ENCODE measurements at regions not wholly inside any gene's neighbourhood (a gene's known extent, or its start where the extent isn't known, plus 50 kb on each side); places are given as distances from the start of the nearest gene placed in this dataset.

DNA sequence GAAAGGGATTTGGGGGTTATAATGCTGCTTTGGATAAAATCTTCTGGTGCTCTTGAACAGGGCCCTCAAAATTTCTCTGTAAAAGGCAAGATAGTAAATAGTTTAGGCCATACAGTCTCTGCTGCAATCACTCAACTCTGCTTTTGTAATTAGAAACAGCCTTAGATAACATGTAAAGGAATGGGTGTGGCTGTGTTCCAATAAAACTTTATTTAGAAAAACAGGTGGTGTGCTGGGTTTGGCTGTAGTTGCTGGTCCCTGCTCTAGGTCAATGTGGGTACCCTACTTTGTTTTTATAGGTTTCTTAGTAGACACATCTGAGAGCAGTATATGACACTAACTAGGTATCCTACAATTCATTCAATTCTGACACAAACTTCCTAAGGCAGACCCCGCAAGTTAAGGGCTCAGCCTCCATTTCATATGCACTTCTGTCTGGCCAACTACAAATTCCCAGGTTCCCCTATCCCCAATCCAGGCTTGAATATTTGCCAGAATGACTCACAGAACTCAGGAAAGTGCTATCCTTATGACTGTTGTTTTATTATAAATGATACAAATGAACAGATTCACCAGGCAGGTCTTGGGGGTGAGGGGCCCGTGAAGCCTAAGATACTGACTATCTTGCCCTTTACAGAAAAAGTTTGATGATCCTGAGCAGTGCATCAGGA lies 349.9 kb downstream of the RPS24 start:
- DNase-seq (ENCODE audit: extremely low read depth in 1 of 2, low read depth in 1 of 2), result no peak

DNA sequence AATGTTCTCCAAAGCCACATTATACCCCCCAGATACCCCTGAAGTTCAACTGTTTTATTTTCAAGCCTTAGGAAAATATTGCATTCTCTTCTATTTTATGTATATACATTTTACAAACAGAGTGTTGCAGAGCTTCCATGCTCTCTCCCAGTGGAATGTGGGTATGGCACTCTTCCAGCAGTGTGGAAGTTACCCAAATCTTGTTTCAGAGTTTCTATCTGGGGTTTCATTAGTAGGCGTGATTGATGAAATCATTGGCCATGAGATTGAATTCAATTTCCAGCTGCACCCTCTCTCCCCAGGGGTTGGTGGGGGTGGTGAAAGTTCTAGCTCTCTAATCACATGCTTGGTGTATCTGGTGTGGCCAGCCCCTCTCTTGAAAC lies 350.4 kb downstream of the RPS24 start:
- no peak for DNase-seq (ENCODE audit: extremely low read depth in 1 of 2, low read depth in 1 of 2)

DNA sequence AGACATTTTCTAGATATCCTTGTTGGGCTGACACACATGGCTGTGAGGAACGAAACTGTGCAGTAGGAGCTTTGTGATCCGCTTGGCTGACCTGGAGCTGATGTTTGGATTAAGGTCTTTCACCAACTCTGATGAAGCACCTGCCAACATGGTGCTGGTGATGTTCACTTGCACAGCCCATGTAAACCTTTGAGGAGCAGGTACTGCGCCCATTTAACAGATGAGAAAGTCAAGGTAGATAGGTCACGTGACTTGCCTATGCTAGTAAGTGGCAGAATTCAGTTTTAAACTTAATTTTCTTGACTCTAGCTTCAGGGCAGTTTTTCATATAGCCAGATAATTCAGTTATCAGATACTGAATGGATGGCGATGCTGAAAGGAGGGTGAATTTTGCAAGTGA lies 351.9 kb downstream of the RPS24 start:
- DNase-seq (ENCODE audit: extremely low read depth in 1 of 2, low read depth in 1 of 2), result no peak

DNA sequence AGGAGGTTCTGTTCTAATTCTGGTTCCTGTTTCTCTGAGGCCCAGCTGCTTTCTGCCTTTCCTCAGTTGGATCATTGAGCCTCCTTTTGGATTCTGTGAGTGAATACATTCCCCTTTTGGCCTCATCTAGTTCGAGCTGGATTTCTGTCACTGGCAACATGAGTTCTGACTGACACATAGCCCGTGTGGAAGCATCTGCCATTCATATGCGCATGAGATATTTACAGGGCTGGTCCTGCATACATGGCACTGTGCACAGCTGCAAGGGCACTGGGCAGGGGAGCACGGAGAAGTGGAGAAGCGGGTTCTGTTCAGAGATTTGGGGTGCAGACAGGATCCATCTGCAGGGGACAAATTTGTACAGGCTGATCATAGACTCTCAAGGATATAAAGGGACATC lies 352.8 kb downstream of the RPS24 start:
- DNase-seq (ENCODE audit: extremely low read depth in 1 of 2, low read depth in 1 of 2), result no peak

DNA sequence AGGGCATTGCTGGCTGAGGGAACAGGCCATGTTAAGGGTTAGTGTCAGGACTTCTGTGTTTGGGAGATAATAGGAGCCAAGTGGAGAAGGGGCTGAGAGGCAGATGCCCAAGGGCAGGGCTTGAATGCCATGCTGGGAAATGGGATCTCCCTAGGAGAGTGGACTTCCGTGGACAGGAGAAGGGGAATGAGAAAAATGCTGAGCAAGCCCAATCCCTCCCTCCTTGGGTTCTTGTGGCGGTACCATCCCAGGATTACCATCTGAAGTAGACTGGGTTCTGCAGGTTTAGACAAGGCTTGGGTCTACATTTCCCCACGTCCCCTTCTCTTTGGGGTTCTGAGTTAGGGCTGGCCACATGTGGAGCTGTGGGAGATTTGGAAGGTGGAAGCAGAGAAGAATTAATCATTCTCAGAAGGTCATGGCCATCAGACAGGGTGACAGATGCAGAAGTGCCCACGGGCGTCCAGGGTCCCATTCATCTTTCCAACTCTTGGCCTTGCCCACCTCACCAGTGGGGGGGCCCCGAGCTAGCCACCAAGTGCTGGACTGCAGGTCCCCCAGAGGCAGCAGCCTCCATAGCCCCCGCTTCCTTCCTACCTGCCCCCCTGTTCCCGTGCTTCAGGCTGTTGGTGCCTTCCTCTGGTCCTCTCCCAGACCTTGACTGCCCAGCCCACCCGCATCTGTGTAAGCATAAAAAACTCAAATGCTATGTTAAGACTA lies 354.8 kb downstream of the RPS24 start:
- no peak for DNase-seq (ENCODE audit: extremely low read depth in 1 of 2, low read depth in 1 of 2)

DNA sequence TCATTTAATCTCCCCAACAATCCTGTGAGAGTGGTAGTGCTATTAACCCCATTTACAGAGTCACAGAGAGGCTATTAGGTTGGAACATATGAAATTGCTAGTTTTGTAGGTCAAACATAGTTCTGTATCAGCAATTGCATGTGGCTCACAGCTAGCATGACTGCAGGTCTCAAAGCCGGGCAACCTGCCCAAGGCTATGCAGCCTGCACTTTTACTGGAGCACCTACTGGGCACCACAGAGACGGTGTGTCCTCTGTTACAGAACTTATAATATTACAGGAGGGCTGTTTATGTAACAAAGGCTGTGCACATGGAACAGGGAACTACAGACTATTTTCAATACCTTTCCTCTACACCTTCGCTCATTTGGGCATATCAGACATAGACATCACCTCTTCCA lies 355.8 kb downstream of the RPS24 start:
- DNase-seq (ENCODE audit: extremely low read depth in 1 of 2, low read depth in 1 of 2), result no peak

DNA sequence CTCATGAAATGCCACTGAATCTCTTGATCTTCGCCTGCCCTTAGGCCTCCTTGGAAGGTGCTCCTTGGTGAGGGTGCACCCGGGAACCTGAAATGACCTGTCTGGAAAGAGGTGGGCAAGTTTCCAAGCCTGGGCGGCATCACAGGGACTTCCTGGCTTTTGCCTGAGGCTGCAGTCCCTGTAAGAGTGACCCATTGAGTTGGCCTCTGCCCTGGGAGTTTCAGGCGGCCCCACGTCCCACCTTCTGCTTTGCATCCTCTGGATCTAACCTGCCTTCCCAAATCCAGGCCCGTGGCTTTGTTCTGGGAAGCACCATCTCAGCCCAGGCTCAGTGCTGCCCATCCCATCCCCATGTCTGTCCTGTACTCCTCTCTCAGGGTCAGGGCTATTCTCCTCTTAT lies 356.4 kb downstream of the RPS24 start:
- DNase-seq (ENCODE audit: extremely low read depth in 1 of 2, low read depth in 1 of 2), result no peak

DNA sequence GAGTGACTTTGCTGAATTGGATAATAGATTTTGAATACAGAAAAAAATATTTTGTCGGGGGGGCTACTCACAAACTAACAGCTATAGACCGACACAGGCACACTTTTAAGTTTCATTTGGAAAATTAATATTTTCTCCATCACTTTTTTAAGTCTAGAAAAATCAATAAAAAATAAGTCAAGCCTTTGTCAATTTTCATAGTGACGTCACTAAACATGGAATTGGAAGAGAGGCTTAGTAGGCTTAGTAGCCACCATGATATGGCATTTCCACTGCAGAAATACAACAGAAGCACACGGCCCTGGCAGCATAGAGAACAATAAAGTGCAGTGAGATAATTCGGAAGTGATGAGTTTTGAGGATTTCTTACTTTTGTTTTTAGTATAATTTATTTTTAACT lies 357.2 kb downstream of the RPS24 start:
- no peak for DNase-seq (ENCODE audit: extremely low read depth in 1 of 2, low read depth in 1 of 2)

DNA sequence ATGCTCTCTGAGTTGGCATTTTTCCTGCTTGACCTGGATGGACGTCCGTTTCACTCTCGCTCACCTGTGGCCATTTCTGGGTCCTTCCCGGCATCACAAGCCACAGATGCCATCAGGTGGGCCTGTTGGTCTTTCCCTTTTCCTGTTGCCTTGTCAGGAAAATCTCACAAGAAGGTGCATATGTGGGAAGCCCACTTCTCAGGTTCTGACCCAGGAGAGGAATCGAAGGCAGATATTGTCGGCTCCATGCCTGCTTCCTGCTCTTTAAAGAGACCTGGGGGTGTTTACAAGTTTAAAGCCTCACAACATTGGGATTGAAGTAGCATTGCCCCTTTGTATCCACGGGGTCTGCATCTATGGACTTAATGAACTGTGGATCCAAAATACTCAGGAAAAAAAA lies 357.9 kb downstream of the RPS24 start:
- no peak for DNase-seq (ENCODE audit: extremely low read depth in 1 of 2, low read depth in 1 of 2)

DNA sequence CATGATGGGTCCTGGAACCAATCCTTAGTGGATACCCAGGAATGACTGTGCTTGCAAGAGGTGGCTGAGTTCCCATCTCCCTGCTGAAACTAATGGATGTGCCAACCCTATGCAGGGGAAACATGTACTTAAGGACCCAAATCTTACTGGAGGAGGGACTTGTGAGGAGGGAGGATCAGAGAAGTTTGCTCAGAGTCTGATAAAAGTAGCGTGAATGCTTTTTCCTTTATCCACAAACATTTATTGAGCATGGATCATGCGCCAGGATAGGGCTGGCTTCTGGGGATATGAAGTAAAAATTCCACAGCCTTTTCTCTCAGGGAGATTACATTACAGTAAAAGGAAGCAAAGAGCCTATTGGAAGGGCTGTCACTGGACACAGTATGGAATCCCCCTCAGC lies 358.5 kb downstream of the RPS24 start:
- no peak for DNase-seq (ENCODE audit: extremely low read depth in 1 of 2, low read depth in 1 of 2)

DNA sequence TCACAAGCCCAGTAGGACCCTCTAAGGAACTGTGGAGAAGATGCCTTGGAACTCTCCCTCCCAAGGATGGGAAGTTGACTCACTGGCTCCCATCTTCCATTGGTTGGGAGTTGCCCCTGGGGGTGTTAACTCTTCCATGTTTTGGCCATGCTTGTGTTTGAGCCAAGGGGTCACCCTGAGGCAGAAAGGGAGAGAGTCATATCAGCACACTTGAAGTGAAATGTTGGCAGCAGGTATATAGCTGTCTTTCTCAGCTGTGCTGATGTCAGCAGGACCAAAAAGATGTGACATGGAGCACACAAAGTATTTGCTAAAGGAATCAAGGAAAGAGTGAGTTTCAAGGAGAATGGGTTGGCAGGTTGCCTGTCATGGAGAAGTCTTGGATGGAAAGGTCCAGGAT lies 359.4 kb downstream of the RPS24 start:
- no peak for DNase-seq (ENCODE audit: extremely low read depth in 1 of 2, low read depth in 1 of 2)

DNA sequence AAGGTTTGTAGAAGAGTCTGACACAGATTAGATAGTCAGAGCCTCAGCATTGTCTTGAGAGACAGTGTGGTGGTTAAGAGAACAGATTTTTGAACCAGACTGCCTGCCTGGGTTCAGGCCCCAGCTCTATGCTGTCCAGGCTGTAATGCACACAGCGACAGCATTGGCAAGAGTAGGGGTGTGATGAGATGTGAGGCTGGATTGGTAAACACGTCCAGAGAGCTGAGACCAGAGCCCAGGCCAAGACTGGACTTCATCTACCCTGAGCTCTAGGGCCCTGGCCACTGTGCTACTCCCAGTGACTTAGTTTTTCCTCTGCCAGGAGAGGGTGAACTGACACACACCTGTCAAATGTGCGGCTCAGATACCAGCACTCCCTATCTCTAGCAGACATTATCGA lies 360.4 kb downstream of the RPS24 start:
- DNase-seq (ENCODE audit: extremely low read depth in 1 of 2, low read depth in 1 of 2), result no peak

DNA sequence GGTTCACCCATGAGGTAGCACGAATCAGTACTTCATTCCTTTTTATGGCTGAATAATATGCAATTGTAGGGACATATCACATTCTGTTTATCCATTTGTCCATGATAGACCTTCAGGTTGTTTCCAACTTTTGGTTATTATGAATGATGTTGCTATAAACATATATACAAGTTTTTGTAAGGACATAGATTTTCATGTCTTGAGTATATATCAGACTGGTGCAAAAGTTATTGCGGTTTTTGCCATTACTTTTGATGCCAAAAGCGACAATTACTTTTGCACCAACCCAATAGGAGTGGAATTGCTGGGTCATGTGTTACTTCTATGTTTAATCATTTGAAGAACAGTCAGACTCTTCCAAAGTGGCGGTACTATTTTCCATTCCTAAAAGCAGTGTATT lies 361.5 kb downstream of the RPS24 start:
- DNase-seq (ENCODE audit: extremely low read depth in 1 of 2, low read depth in 1 of 2), result no peak

DNA sequence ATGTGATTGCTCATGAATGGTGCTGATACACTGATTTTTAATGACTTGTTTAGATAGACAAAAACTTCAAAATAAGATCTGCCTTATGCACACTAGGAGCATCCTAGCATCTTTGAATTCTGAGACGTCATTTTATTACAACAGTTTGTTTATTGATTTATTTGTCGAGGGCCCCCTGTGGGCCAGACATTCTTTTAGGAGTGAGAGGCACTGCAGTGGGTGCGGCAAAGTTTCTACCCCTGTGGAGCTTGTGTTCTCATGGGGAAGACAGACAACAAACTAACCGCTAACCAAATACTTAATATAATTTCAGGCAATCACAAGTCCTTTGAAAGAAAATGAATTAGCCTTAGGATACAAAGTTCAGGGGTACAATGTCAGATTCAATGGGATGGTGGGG lies 363.1 kb downstream of the RPS24 start:
- no peak for DNase-seq (ENCODE audit: extremely low read depth in 1 of 2, low read depth in 1 of 2)

DNA sequence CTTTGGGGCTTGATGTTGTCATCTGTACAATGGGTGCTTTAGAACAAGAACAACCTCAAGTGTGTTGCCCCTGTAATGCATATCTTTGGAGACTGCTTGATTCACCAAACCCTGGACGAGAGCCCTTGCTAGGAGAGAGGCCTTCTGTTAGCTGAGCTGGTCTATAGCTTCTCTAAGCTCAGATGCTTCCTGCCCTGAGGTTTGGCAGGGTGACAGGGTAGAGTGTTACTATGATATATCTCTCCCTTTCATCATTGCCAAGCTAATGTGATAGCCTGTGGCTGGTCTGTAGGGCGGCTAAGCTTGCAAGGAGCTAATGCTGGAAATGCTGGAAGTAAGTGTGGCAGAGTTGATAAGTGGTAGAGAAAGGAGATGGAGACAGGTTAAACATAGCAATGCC lies 364.1 kb downstream of the RPS24 start:
- no peak for DNase-seq (ENCODE audit: extremely low read depth in 1 of 2, low read depth in 1 of 2)

DNA sequence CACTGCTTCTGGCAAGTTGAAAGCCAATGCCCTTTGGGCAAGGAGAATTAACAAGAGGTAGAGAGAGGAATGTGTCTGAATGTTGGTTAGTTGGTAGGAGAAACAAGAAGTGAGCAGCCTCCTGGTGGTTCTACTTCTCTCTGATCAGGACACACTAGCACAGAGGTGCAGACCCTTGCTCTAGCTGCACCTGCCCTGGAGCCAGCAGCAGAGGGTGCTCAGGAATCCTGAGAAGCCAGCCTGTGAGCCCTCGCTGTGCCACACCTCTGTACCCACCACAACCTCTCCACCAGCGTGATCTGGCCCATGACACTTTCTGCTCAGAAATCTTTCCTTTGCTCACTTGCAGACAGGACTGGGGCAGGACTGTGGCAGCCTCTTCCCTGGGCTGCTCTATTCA lies 364.7 kb downstream of the RPS24 start:
- DNase-seq (ENCODE audit: extremely low read depth in 1 of 2, low read depth in 1 of 2), result no peak

DNA sequence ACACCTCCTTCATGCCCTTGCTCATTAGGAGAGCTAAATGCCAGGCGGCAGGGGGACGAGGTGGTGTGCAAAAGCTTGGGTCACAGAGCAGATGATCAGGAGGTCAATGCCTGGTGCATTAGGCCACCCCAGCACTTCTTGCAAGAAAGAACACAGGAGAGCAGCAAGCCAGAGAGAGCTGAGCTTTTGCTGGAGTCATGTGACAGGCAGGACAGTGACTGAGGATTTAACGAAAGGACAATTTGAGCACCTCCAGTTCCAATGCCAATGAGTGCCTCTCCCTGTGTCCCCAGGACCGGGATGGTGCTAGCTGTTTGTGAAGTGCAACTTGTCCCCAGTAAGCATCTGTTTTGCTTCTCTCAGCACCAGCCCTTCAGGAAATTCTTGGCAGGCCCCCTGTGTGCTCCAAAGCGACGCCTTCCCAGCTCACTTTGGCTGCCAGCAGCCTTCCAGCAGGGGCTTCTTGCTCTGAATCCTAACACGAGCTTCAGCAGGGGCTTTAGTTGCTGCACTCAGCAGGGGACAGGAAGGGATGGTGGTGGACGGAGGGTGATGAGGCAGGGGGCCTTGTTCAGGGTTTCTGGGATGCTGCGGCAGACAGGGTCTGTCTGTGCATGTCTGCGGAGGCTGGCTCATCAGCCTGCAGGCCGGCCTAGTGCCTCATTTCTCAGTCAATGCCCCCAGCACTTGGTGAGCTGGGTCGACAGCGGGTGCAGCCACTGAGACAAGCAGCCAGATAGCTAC lies 368.1 kb downstream of the RPS24 start:
- no peak for DNase-seq (ENCODE audit: extremely low read depth in 1 of 2, low read depth in 1 of 2)

DNA sequence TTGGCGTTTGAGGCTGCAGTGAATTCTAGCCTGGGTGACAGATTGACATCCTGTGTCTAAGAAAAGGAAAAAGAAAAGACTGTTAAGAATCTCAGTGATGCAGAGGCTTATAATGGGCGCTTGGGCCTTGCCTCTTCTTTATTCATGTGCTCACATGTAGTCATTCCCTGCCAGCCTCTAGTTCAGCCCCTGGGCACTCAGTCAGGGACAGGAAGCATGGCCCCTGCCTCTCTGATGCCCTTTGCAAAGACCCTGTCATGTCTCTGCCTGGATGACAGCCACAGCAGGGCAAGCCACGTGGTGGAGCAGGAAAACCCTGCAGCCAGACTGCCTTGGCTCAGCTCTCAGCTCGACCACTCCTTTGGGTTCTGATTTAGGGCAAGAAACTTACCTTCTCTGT lies 368.9 kb downstream of the RPS24 start:
- no peak for DNase-seq (ENCODE audit: extremely low read depth in 1 of 2, low read depth in 1 of 2)

DNA sequence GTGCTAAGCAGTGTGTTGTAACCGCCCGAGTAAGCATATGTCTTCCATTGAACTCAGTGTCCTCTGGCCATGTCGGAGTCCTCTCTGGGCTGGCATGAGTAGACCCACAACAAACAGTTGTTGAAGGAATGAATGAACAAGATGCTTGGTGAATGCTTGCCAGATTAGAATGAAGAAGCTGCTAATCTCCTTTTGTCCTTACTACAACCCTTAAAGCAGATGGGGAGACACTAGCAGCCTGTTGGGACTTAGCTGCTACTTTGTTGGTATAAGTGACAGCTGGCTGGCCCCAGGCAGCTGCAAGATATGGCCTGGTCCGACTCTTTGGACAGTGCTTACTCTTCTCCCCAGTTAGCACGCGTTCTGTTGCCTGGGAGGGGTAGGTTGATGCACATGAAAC lies 370.1 kb downstream of the RPS24 start:
- no peak for DNase-seq (ENCODE audit: extremely low read depth in 1 of 2, low read depth in 1 of 2)

DNA sequence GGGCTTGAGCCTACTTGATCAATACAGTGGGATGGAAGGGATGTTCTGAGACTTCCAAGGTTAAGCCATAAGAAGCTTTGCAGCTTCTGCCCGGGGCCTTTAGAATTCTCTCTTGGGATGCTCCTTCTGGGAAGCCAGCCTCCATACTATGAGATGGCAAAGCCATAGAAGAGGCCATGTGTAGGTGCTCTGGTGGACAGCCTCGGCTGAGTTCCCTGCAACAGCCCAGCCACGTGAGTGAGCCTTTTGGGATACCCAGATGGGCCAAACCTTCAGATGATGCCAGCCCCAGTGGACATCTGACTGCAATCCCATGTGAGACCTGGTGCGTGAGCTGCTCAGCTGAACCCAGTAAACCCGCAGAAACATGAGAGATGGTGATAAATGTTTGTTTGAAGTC lies 370.6 kb downstream of the RPS24 start:
- no peak for DNase-seq (ENCODE audit: extremely low read depth in 1 of 2, low read depth in 1 of 2)

DNA sequence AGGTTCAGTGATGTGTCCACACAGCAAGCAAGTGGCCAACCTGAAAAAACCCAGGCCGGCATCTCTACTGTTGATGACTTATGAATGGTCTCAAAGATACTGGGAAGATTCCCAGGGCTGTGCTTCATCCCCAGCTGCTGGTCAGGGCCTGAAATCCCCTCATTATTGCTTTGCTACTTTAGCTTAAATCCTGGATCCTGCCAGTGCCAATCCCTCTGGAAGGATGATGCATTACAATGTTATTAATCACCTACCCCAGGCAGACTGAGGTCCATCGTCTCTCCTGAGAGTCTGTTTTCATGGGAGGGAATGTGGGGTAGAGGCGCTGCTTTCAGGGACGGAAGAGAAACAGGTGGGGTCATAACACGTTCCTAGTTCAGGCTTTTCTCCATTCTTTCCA lies 371.6 kb downstream of the RPS24 start:
- DNase-seq (ENCODE audit: extremely low read depth in 1 of 2, low read depth in 1 of 2), result no peak

DNA sequence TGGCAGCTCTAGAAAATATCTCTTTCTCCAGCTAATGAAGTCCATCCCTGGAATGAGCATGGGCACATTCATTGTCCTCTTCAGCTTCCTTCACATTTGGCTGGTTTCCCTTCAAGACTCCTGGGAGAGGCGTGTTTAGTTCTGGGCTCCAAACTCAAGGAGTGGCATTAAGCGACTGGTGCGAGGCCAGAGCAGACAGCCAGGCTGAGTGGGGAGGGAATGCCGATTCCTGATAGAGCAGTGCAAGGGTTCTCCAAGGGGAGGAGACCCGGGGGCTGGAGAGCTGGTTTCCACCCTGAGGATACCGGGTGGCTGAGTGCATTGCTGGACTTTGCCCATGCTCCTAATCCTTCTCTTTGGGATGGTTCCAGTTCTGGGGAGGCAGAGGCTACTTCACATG lies 372.1 kb downstream of the RPS24 start:
- no peak for DNase-seq (ENCODE audit: extremely low read depth in 1 of 2, low read depth in 1 of 2)

Measured in stimulated activated CD8-positive, alpha-beta memory T cell treated with anti-CD3 and anti-CD28 coated beads, Interleukin-7, amount 100 ng/mL, for 48 hours (primary cell).